Renal cortex interstitium (tissue), 11 donors: ENCODE measurements at regions not wholly inside any gene's neighbourhood (a gene's known extent, or its start where the extent isn't known, plus 50 kb on each side); places are given as distances from the start of the nearest gene placed in this dataset.
"Not testable (repeated sequence)": the region's sequence is repeated elsewhere in the genome, so short reads cannot be mapped to it uniquely, and the experiment has no call there.

Source experiments
- DNase-seq, 11 donors: peaks; one replicate each; pipeline ENCODE4 v3.0.0-alpha.2; 2013; ENCODE audit warnings: low read depth in 9 of 11, low spot score in 4 of 11; ENCODE audit errors: extremely low read depth in 1 of 11

DNA sequence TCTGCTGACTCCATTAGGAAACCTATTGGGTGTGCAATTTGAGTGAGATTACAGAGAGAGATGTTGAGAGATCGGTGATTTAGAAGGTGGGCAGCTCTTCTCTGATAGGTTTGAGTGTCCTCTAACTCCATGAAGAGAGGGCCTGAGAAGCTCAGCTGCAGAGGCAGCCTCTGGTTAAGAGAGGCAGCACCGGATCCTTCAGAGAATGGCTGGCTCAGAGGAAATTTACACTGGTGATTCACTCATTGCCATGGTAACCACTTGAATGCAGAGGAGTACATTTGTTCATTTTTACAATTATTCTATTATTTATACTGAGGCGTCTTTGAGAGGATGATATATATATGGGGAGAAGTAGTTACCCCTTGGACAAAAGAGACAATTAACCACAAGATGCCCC, 171.7 kb downstream of the PDGFRA start:
- DNase-seq, result no peak

DNA sequence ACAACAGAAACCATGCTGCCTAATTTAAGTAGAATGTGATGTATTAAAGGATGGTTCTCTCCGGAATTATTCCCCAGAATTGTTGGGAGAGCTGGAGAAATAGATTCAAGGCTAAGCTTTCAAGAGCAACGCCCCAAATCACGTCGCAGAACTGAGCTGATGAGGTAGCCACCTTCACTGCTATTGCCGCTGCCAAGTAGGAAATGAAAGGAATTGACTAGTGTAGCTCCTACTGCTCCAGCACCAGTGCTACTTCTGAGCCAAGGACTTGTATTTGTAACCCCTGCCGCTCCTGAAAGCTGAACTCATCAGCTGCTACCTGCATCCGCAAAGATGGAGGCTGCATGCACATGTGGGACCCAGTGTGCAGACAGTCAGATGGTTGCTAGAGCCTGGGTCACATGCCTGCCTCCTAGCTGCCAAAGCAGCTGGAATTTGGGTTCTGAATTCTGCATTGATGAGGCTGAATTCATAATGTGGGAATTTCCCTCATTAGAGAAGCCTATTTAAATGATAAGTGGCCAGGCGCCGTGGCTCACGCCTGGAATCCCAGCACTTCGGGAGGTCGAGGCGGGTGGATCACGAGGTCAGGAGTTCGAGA, 173.9 kb downstream of the PDGFRA start:
- DNase-seq, result no peak

DNA sequence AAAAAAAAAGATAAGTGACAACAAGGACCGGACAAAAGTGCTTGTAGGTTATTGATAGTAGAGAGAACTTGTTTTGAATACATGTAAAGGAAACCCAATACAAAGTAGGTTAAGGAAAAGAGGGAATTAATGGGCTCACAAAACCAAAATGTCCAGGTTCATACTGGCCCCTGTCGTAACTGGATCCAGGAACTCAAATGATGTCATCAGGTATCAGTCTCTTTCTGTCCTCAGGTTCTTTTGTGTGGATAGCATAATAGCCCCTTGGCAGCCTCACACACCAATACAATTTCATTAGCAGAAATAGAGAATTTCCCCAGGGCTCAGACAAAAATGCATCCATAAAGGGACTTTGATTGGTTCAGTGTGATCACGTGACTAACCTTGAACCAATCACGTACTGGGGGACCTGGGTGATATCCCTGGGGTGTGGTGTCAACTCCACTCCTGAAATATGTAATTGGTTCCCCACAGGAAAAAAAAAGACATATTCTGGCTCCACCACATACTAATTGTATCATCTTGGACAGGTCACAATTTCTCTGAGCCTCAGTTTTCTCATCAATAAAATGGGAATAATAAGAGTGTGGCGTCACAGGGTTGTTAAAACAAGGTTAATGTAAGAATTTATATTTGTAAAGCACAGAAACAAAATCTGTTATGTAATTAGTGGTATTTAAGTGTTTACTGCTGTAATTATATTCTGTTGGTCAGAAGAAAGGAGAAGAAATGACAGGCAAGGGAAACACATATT, 174.8 kb downstream of the PDGFRA start:
- no peak for DNase-seq

DNA sequence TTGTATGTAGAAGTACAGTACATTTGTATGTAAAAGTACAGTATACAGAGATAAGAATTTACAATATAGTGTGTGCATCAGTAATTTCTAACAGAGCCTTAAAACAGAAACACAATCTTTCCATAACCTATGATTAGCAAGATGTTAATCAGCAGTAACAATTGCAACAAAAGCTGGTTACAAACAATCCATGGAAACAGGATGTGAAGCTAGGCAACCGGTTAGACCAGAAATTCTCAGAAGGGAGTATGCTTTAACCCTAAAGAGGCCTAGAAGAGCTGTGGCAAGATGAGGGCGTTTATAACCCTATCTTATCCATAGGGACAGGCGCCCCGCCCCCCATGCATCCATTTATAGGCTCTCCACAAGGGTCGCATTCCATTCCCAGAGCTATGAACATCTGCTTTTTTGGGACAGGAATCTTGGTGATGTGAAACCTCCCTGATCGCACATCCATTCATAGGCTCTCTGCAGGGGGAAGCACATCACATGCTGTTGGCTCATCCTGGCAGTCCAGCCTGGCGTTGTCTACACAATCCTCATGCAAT, 180.3 kb downstream of the PDGFRA start:
- not testable (repeated sequence) for DNase-seq

DNA sequence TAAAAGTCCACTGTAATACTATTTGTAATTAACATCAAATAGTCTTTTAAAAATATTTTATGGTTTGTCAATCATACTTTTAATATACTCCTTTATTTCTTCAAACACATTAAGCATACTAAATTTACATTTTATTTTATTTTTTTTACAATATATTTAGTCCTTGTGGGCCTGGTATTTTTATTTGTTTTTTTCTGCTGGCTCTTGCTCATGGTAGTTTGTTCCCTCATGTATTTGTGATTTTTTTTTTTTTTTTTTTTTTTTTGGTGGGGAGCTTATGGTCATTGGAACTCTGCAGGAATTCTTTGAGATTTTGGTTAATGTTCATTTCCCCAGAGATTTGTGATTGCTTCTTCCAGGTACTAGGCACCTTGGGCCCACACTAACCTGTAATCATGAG, 185.5 kb downstream of the PDGFRA start:
- DNase-seq, result no peak

DNA sequence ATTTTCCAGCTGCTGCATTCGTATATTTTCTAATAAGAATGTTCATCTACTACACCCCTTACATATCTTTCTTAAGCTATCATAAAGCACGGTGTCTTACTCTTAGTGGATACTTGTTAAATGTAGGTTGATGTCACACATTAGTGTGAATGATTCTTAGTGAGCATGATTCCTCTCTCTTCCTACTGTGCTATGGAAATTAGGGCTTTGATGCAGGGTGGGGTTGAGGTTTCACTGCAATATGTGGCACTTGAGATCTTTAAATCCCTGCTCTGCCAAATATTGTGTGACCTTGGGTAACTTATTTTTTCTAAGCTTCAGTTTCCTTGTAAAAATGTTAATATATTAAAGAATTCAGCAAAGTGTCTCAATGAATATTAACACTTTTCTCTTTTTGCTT, 188.4 kb downstream of the PDGFRA start:
- no peak for DNase-seq

DNA sequence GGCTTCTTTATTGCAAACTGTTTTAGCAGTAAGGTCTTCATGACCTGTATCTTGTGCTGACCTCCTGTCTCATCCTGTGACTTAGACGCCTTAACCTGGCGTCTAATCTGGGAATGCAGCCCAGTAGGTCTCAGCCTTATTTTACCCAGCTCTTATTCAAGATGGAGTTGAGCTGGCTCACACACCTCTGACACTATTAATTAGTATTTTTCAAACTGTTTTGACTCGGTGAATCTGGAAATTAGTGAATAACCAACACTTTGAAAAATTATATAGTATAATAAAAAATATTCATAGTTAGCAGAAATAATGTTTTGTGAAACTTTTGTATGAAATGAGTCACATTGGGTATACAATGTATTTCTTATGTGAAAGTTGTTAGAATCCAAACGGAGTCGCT, 189.4 kb downstream of the PDGFRA start:
- DNase-seq, result no peak

DNA sequence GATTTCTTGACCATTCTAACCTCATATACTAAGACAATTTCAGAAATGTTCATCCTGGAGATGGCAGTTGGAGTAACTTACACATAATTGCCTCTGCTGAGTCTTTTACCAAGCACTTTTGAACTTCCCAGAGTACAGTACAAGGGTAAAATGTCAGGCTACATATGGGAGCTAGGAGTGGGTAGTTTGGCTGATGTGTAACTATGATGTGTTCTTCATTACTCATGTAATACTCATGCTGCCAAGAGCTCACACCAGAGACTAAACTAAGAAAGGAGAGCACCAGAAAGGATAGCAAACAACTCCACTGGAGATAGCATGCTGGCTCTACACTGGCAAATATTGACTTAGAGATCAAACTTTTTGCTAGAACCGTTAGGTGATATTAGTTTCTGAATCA, 194.0 kb downstream of the PDGFRA start:
- DNase-seq, result no peak

DNA sequence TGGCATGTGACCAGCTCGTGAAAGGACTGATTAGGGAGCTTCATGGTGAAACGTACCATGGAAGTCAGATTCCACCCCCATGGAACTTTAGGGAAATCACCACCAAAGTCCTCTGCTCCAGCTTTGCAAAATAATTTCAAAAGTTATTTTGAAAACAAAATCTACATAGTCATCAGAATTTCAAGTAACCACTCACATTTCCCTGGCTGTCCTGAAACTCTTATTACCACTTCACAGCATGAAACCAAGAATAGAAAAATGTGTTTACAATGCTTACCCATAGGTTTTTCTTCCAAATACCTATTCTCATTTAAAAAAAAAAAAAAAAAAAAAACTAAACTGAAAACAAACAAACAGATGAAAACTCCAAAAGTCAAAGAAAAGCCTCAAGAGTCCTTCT, 198.7 kb downstream of the PDGFRA start:
- DNase-seq, result no peak

DNA sequence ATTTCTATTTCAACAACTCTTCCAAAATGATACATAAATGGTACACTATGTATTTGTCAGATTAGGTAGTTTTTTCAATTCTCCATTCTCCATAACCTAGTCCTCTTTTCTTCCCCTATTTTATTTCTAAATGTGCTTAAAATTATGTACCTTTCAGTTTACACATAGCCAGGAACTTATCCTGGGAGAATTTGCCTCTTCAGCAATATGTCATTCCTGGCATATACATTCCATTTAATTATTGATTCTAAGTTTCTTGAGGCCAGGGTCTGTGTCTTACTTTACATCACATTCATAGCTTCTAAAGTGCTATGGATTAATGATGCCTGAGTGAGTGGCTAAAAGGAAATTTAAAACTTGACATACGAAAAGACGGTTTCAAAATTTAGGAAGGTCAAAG, 199.8 kb downstream of the PDGFRA start:
- no peak for DNase-seq

DNA sequence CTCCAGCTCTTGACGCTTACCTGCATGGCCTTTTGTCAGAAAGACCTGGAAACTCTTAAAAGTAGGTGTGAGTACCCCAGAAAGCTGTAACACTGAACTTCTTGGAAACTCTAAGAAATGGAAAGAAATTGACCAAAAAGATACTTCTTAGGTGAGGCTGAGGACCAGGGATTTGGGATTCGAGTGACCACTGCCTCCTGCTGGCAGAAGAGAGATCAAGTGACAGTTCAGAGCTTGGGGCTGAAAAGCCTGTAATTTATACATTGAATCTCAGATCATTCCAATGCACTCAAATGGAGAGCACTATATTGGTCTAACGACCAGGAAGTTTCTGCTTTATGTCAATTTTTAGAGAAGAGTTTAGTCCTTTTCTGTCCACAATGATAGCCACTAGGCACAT, 204.6 kb downstream of the PDGFRA start:
- no peak for DNase-seq

DNA sequence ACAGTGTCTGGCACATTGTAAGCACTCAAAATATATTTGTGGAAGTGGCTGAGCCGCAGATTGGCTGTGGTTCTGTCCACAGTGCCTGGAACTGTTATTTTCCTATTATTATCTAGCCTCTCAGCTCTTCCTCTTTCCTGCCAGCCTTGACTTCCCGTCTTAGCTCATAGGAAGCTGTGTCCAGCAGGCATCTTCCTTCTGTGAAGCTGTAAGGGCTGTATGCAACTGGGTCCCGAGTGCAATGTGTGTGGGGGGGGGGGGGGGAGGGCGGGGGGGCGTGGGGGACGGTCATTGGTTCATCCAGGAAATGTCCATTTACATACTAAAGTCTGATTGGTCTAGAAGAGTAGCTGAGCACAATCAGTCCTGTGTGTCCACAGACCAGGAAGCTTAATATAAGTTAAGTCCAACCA, 210.7 kb downstream of the PDGFRA start:
- no peak for DNase-seq

DNA sequence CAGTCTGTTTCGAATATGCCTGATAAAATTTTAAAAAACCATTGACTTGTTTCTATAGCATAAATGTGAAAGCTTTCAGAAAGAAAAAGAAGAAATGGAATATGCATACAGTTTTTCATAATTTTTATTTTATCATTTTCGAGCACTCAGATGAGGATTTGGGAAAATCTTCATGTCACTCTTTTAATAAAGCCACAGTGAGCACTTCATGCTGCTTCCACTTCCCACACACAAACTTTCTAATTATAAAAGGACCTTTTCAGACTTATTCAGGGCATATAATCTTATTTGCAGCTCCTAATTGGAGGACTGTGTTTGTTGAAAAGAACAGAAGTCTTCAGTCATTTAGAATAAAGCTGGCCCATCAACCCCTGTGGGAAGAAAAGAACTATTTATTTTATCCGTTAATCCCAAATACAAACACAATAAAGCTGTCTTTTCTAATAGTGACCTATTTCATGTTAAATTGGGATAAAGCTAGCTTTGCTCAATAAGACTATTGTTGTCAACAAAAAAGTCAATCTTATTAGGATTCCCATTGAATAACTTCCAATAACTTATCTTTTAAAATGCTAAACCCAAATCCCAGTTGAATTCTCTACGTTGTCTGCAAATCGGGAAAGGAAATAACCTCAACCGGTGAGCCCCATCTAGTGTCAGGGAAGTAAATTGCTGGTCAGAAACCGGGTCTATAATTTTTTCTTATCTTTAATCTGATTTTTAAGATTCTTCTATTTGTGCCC, 211.5 kb downstream of the PDGFRA start:
- no peak for DNase-seq

DNA sequence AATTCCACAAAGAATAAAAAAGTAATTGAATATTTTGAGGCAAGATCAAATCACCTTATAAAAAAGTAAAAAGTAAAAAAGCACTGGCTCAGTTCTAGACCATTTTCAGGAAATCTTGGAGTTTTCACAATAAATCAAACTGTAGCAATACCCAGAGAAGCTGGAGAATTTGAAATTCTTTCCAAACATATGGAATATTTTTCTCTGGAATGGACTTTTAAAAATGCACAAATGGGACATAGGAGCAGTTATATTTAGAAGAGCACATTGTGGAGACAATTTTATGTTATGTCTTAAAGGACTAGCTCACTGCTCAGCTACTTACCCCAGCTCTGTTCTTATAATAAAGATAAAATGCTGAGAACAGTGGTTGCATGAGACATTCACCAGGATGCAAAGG, 211.9 kb upstream of the KIT start:
- no peak for DNase-seq

DNA sequence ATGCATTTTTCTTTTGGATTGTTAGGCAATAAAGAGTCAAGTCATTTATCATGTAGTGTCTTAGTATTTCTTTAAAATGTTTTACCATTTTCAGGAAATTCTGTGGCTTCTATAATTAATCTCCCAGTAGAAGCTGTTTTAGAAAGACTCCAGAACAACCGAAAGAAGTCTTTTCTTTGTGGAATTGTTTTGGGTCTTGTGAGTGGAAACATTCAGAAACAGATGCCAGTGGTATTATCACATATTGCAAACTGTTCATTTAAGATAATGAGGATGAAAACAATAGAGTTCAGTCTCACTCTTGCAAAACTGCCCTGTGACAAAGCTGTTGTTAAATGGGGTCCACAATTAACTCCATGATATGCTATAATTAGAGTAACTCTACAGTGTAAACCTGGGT, 211.2 kb upstream of the KIT start:
- no peak for DNase-seq

DNA sequence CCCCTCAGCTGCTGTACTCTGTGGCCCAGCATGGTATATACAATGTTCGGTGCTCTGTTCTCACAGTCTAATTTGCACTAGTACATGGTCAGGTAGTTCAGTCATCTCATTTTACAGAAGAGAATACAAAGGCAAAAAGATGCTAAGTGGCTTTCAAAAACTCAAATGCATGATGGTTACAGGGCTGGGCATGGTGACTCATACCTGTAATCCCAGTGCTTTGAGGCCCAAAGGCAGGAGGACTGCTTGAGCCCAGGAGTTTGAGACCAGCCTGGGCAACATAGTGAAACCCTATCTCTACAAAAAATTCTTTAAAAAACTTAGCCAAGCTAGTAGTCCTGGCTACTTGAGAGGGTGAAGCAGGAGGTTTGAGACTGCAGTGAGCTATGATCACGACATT, 210.5 kb upstream of the KIT start:
- DNase-seq, result no peak

DNA sequence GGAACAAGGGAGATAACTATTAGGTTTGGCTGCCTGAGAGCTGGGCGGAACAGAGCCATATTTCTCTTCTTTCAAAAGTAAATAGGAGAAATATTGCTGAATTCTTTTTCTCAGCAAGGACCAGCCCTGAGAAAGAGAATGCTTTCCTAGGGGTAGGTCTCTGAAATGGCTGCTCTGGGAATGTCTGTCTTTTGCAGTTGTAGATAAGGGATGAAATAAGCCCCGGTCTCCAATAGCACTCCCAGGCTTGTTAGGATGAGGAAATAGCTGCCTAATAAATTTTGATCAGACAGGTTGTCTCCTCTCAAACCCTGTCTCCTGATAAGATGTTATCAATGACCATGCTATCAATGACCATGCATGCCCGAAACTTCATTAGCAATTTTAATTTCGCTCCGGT, 207.8 kb upstream of the KIT start:
- no peak for DNase-seq

DNA sequence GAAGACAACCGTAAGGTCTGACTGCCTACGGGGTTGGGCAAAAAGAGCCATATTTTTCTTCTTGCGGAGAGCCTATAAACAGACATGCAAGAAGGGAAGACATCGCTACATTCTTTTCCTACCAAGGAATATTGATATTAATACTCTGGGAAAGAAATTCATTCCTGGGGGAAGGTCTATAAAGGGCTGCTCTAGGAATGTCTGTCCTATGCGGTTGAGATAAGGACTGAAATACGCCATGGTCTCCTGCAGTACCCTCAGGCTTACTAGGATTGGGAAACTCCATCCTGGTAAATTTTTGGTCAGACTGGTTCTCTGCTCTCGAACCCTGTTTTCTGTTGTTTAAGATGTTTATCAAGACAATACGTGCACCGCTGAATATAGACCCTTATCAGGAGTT, 190.8 kb upstream of the KIT start:
- not testable (repeated sequence) for DNase-seq

DNA sequence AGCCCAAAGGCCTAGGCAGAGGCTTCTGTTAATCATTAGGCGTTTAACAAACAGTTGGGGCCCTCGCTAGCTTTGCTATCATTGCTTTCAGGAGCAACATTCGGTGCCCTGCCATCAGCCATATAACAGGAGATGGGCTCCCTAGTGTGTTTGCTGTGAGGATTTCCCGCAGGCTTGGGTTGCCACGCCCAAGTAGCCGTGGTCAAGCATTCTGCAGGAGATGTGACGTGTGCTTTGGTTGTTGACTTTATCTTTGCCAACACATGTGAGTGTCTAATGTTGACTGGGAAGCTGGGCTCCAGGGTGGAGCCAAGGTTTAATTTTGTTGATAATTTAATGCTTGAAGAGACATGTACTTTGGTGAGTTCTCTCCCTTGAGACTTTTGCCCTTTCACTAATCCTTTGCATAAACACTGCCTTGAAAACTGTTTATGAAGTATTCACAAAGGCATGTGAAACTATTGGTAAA, 184.6 kb upstream of the KIT start:
- no peak for DNase-seq

DNA sequence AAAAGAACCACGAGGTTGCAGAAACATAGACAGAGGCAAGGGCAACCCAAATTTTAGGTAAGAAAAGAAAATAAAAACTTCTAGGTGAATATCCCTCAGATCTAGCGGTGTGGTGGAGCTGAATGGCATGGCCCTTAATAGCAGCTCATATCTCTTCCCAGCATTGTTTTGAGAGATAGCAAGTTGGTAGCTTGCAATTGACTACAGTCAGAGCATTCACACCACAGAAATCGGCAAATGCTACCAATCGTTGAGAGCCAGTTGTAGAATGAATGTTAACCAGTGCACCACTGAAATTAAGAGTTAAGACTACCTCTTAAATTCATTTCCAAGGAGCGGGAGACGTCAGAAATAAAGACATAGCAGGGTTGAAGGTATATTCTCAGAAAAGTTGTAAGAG, 184.0 kb upstream of the KIT start:
- no peak for DNase-seq
